ENCODE measurements at regions not wholly inside any gene's neighbourhood (a gene's known extent, or its start where the extent isn't known, plus 50 kb on each side); places are given as distances from the start of the nearest gene placed in this dataset.
"Not testable (repeated sequence)": the region's sequence is repeated elsewhere in the genome, so short reads cannot be mapped to it uniquely, and the experiment has no call there.

GRCh38 chr6:25157842-25158241, 121.3 kb upstream of the CARMIL1 start:
- no peak for DNase-seq (ENCODE audit: low read depth)

- DNase-seq (ENCODE audit: low read depth) = not testable (repeated sequence)
Observed at GRCh38 chr6:25160134-25160533, 119.0 kb upstream of the CARMIL1 start.

- DNase-seq (ENCODE audit: low read depth) = no peak
Observed at GRCh38 chr6:25165177-25165576, 114.0 kb upstream of the CARMIL1 start.

- DNase-seq (ENCODE audit: low read depth) = no peak
Observed at GRCh38 chr6:25165800-25166199, 113.4 kb upstream of the CARMIL1 start.

- no peak for DNase-seq (ENCODE audit: low read depth)
Observed at GRCh38 chr6:25166955-25167748, 112.0 kb upstream of the CARMIL1 start.

- DNase-seq (ENCODE audit: low read depth) = no peak
Observed at GRCh38 chr6:25167961-25168360, 111.2 kb upstream of the CARMIL1 start.

GRCh38 chr6:25168637-25169036, 110.5 kb upstream of the CARMIL1 start:
- no peak for DNase-seq (ENCODE audit: low read depth)

- DNase-seq (ENCODE audit: low read depth) = peak; percentile 66
Observed at GRCh38 chr6:25169553-25169952, 109.6 kb upstream of the CARMIL1 start.

GRCh38 chr6:25169961-25170360, 109.2 kb upstream of the CARMIL1 start:
- DNase-seq (ENCODE audit: low read depth) = peak; percentile 58

- DNase-seq (ENCODE audit: low read depth) = no peak
Observed at GRCh38 chr6:25170640-25171039, 108.5 kb upstream of the CARMIL1 start.

GRCh38 chr6:25171301-25171700, 107.9 kb upstream of the CARMIL1 start:
- peak; percentile 20 for DNase-seq (ENCODE audit: low read depth)

- peak; percentile 99 for DNase-seq (ENCODE audit: low read depth)
Observed at GRCh38 chr6:25172819-25173218, 106.4 kb upstream of the CARMIL1 start.

GRCh38 chr6:25173246-25173645, 105.9 kb upstream of the CARMIL1 start:
- no peak for DNase-seq (ENCODE audit: low read depth)

- DNase-seq (ENCODE audit: low read depth) = peak; percentile 98
Observed at GRCh38 chr6:25173951-25174474, 105.2 kb upstream of the CARMIL1 start.

GRCh38 chr6:25174678-25175077, 104.5 kb upstream of the CARMIL1 start:
- DNase-seq (ENCODE audit: low read depth) = no peak

GRCh38 chr6:25175196-25175595, 104.0 kb upstream of the CARMIL1 start:
- peak; percentile 94 for DNase-seq (ENCODE audit: low read depth)

GRCh38 chr6:25175681-25176080, 103.5 kb upstream of the CARMIL1 start:
- peak; percentile 62 for DNase-seq (ENCODE audit: low read depth)

GRCh38 chr6:25176466-25176865, 102.7 kb upstream of the CARMIL1 start:
- DNase-seq (ENCODE audit: low read depth) = peak; percentile 21

- peak; percentile 53 for DNase-seq (ENCODE audit: low read depth)
Observed at GRCh38 chr6:25177500-25178028, 101.6 kb upstream of the CARMIL1 start.

- peak; percentile 54 for DNase-seq (ENCODE audit: low read depth)
Observed at GRCh38 chr6:25178336-25179035, 100.7 kb upstream of the CARMIL1 start.

GRCh38 chr6:25179051-25179778, 100.0 kb upstream of the CARMIL1 start:
- DNase-seq (ENCODE audit: low read depth) = peak; percentile 83

All from M059J (cell line).